ENCODE measurements at regions not wholly inside any gene's neighbourhood (a gene's known extent, or its start where the extent isn't known, plus 50 kb on each side); places are given as distances from the start of the nearest gene placed in this dataset.

DNA sequence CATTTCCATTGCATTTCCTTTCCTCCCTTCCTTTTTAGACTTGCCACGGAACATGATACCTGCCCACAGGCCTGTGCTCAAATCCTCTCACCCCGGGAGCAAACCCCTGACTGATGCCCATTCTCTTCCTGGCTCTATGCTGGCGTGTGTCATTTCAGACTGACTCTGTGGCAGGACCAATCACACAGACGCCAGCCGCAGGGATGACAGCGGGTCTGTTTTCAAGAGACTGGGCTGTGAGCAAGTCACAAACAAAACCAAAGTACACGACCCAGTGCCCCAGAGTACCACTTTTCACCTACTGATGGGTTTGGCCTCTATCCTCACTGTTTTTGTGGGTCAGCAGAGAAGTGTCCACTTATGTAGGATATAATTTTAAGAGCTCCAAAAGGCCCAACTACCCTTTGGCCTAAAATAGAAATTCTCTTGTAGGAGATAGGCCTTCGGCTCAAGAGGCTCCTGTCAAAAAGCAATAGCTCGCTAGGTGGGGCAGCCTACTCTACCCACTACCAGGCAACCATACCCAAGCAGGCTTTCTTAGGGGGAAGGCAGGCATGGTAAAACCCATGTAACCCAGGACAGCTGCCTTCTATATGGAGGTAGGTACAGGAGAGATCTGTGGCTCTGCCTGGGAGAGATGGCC lies 215.7 kb downstream of the CDC5L start:
- Histone ChIP-seq H3K9me3 (no peaks in the 10 kb centered on the region), H3K4me3 (ENCODE audit: low read depth in 2 of 2, low read length in 1 of 2) (no peak overlapping the region), H3K4me1 (ENCODE audit: control insufficient read depth in 1 of 2, insufficient read depth in 2 of 2, low read depth in 1 of 2, low read length in 1 of 2) (no peaks in the 10 kb centered on the region; a peak in 1 of 4 replicates), H3K36me3 (replicated peaks in 1 of 2; ENCODE audit: control insufficient read depth in 1 of 2, insufficient read depth in 2 of 2, low read length in 1 of 2) (no peaks in the 10 kb centered on the region), H3K27ac (ENCODE audit: low read depth in 2 of 2, low read length in 1 of 2) (no peak overlapping the region), H2AFZ (ENCODE audit: low read depth) (no peak overlapping the region), H4K20me1 (ENCODE audit: insufficient read depth) (no peaks in the 10 kb centered on the region), H3K27me3 (ENCODE audit: insufficient read depth) (peaks cover 5% of the 10 kb centered on the region; the same call in 1 of the 2 replicates), H3K4me2 (no peak overlapping the region), H3K9ac (no peak overlapping the region), H3K9me2 (no peaks in the 10 kb centered on the region), H3K79me2 (ENCODE audit: insufficient read depth) (no peaks in the 10 kb centered on the region), H3F3A (replicated peaks; ENCODE audit: insufficient read depth) (no peaks in the 10 kb centered on the region)
- POLR2A ChIA-PET = no interaction called here
- CTCF ChIA-PET = interaction anchor here (0.6 to 1.4 kb wide), 3 partner anchors 9 to 1111 kb away, joined by 3 to 6 read pairs (median 5); no protein-coding TSS in a partner anchor
- no peak for DNase-seq
- TF ChIP-seq TEAD4 (IDR thresholded peaks at IDR 0.05; ENCODE audit: borderline replicate concordance, insufficient read depth) (no peak), NFIC (IDR thresholded peaks at IDR 0.05; ENCODE audit: borderline replicate concordance) (no peak), RXRA (IDR thresholded peaks at IDR 0.05; ENCODE audit: borderline replicate concordance, low read depth) (no peak), POLR2AphosphoS5 (IDR thresholded peaks at IDR 0.05; ENCODE audit: low read depth, low read length) (no peak), GABPA (IDR thresholded peaks at IDR 0.05; ENCODE audit: low read depth) (no peak), SMC3 (IDR thresholded peaks at IDR 0.05; ENCODE audit: low read depth, low read length) (no peak), TCF12 (IDR thresholded peaks at IDR 0.05) (no peak), FOXJ3 (CRISPR knock-in tag; IDR thresholded peaks at IDR 0.05) (no peak), TAF1 (IDR thresholded peaks at IDR 0.05; ENCODE audit: borderline replicate concordance, low read depth, low read length) (no peak), GATA2 (CRISPR knock-in tag; IDR thresholded peaks at IDR 0.05) (no peak), NRF1 (IDR thresholded peaks at IDR 0.05; ENCODE audit: low read depth, low read length) (no peak), JUND (IDR thresholded peaks at IDR 0.05) (no peak), RAD21 (IDR thresholded peaks at IDR 0.05; ENCODE audit: low read length) (no peak), YY1 (IDR thresholded peaks at IDR 0.05; ENCODE audit: low read depth) (no peak)
- TF ChIP-seq, protein P1, sequence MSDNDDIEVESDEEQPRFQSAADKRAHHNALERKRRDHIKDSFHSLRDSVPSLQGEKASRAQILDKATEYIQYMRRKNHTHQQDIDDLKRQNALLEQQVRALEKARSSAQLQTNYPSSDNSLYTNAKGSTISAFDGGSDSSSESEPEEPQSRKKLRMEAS (IDR thresholded peaks at IDR 0.05; ENCODE audit: low read depth) = no peak
- TF ChIP-seq, protein P2, sequence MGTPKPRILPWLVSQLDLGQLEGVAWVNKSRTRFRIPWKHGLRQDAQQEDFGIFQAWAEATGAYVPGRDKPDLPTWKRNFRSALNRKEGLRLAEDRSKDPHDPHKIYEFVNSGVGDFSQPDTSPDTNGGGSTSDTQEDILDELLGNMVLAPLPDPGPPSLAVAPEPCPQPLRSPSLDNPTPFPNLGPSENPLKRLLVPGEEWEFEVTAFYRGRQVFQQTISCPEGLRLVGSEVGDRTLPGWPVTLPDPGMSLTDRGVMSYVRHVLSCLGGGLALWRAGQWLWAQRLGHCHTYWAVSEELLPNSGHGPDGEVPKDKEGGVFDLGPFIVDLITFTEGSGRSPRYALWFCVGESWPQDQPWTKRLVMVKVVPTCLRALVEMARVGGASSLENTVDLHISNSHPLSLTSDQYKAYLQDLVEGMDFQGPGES (IDR thresholded peaks at IDR 0.05; ENCODE audit: low read depth, low read length) = no peak
- TF ChIP-seq, protein P3, sequence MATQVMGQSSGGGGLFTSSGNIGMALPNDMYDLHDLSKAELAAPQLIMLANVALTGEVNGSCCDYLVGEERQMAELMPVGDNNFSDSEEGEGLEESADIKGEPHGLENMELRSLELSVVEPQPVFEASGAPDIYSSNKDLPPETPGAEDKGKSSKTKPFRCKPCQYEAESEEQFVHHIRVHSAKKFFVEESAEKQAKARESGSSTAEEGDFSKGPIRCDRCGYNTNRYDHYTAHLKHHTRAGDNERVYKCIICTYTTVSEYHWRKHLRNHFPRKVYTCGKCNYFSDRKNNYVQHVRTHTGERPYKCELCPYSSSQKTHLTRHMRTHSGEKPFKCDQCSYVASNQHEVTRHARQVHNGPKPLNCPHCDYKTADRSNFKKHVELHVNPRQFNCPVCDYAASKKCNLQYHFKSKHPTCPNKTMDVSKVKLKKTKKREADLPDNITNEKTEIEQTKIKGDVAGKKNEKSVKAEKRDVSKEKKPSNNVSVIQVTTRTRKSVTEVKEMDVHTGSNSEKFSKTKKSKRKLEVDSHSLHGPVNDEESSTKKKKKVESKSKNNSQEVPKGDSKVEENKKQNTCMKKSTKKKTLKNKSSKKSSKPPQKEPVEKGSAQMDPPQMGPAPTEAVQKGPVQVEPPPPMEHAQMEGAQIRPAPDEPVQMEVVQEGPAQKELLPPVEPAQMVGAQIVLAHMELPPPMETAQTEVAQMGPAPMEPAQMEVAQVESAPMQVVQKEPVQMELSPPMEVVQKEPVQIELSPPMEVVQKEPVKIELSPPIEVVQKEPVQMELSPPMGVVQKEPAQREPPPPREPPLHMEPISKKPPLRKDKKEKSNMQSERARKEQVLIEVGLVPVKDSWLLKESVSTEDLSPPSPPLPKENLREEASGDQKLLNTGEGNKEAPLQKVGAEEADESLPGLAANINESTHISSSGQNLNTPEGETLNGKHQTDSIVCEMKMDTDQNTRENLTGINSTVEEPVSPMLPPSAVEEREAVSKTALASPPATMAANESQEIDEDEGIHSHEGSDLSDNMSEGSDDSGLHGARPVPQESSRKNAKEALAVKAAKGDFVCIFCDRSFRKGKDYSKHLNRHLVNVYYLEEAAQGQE (IDR thresholded peaks at IDR 0.05; ENCODE audit: low read depth, low read length) = no peak
- TF ChIP-seq, protein P4, sequence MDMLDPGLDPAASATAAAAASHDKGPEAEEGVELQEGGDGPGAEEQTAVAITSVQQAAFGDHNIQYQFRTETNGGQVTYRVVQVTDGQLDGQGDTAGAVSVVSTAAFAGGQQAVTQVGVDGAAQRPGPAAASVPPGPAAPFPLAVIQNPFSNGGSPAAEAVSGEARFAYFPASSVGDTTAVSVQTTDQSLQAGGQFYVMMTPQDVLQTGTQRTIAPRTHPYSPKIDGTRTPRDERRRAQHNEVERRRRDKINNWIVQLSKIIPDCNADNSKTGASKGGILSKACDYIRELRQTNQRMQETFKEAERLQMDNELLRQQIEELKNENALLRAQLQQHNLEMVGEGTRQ (IDR thresholded peaks at IDR 0.05; ENCODE audit: borderline replicate concordance, low read depth, low read length) = no peak
- WGBS (ENCODE audit: low lambda C conversion rate) = 24% methylated on average over 9 of the region's 9 CpGs

Measured in SK-N-SH (cell line).